SW 1271 (cell line): ENCODE measurements at regions not wholly inside any gene's neighbourhood (a gene's known extent, or its start where the extent isn't known, plus 50 kb on each side); places are given as distances from the start of the nearest gene placed in this dataset.
"Not testable (repeated sequence)": the region's sequence is repeated elsewhere in the genome, so short reads cannot be mapped to it uniquely, and the experiment has no call there.

ENCODE experiments used
- DNase-seq, 2 experiments: peaks; one replicate each; lab custom pipeline; 2025; lab: John Stamatoyannopoulos, UW

GRCh38 chr3:126292318-126293070 is 64.7 kb downstream of the KLF15 start:
- no peak for DNase-seq

- DNase-seq, result no peak
Measured at GRCh38 chr3:126291537-126291936, 65.7 kb downstream of the KLF15 start.

- no peak for DNase-seq
Measured at GRCh38 chr3:126291061-126291460, 66.1 kb downstream of the KLF15 start.

GRCh38 chr3:126290325-126290724 is 66.9 kb downstream of the KLF15 start:
- no peak for DNase-seq

GRCh38 chr3:126289096-126289495 is 68.1 kb downstream of the KLF15 start:
- DNase-seq, result no peak

GRCh38 chr3:126288314-126288713 is 68.9 kb downstream of the KLF15 start:
- no peak for DNase-seq

- no peak for DNase-seq
Measured at GRCh38 chr3:126287536-126288241, 69.5 kb downstream of the KLF15 start.

- DNase-seq, result no peak
Measured at GRCh38 chr3:126287171-126287535, 70.1 kb downstream of the KLF15 start.

- DNase-seq, result no peak
Measured at GRCh38 chr3:126285369-126285768, 71.8 kb downstream of the KLF15 start.

- peak; percentile 77 to 78 for DNase-seq
Measured at GRCh38 chr3:126284258-126284904, 72.8 kb downstream of the KLF15 start.

- DNase-seq, result not testable (repeated sequence)
Measured at GRCh38 chr3:126283651-126284050, 73.6 kb downstream of the KLF15 start.

GRCh38 chr3:126279853-126280252 is 77.4 kb downstream of the KLF15 start:
- no peak for DNase-seq

- no peak for DNase-seq
Measured at GRCh38 chr3:126277629-126278378, 79.4 kb downstream of the KLF15 start.

- no peak for DNase-seq
Measured at GRCh38 chr3:126275620-126275904, 81.6 kb downstream of the KLF15 start.

GRCh38 chr3:126274735-126275619 is 82.2 kb downstream of the KLF15 start:
- no peak for DNase-seq

- no peak for DNase-seq
Measured at GRCh38 chr3:126270145-126270811, 86.9 kb downstream of the KLF15 start.

- no peak for DNase-seq
Measured at GRCh38 chr3:126269354-126269753, 87.9 kb downstream of the KLF15 start.

GRCh38 chr3:126268866-126269265 is 88.3 kb downstream of the KLF15 start:
- no peak for DNase-seq

- no peak for DNase-seq
Measured at GRCh38 chr3:126267976-126268615, 87.7 kb upstream of the ALDH1L1 start.

- peak; percentile 42 to 60 for DNase-seq
Measured at GRCh38 chr3:126267169-126267975, 87.0 kb upstream of the ALDH1L1 start.
